ENCODE measurements at regions not wholly inside any gene's neighbourhood (a gene's known extent, or its start where the extent isn't known, plus 50 kb on each side); places are given as distances from the start of the nearest gene placed in this dataset.

GRCh38 chr1:55720261-55720660, 505.1 kb upstream of the USP24 start:
- Histone ChIP-seq H3K18ac (ENCODE audit: insufficient read length, low read depth, low read length) (no peak overlapping the region), H4K91ac (ENCODE audit: insufficient read length, low read depth, low read length) (no peak overlapping the region), H3K4me1 (ENCODE audit: insufficient read depth, low read length) (peaks cover 8% of the 10 kb centered on the region; the same call in 1 of the 2 replicates), H2BK12ac (ENCODE audit: insufficient read length, low read depth, low read length) (no peak overlapping the region), H3K23me2 (ENCODE audit: insufficient read length, low read depth, low read length, poor library complexity, severe bottlenecking) (no peaks in the 10 kb centered on the region), H3K56ac (ENCODE audit: insufficient read length, low read depth, low read length) (no peak overlapping the region), H3K9me3 (ENCODE audit: control insufficient read depth, low read depth, low read length) (no peaks in the 10 kb centered on the region), H2BK20ac (ENCODE audit: low read depth, low read length, poor library complexity, severe bottlenecking) (no peak overlapping the region), H2AFZ (ENCODE audit: low read length) (no peak overlapping the region), H3K9ac (ENCODE audit: extremely low read depth, insufficient read length, low read length) (no peak overlapping the region), H2BK5ac (ENCODE audit: insufficient read length, low read length) (no peak overlapping the region), H4K5ac (ENCODE audit: insufficient read length, low read depth, low read length) (no peak overlapping the region), H3T11ph (ENCODE audit: low read length) (no peak overlapping the region), H4K8ac (replicated peaks; ENCODE audit: insufficient read length, low read depth, low read length) (no peak overlapping the region), H3K4ac (ENCODE audit: low read depth, low read length) (no peak overlapping the region), H2BK120ac (ENCODE audit: low read depth, low read length, poor library complexity, severe bottlenecking) (no peak overlapping the region), H4K20me1 (ENCODE audit: control insufficient read depth, insufficient read depth, insufficient read length) (no peaks in the 10 kb centered on the region), H3K27ac (ENCODE audit: insufficient read length, low read depth, low read length) (no peak overlapping the region), H3K79me2 (ENCODE audit: insufficient read depth, low read length) (no peaks in the 10 kb centered on the region), H3K79me1 (ENCODE audit: insufficient read depth, low read depth, low read length, poor library complexity, severe bottlenecking) (no peaks in the 10 kb centered on the region), H3K14ac (ENCODE audit: insufficient read depth, low read length) (no peak overlapping the region), H3K4me2 (ENCODE audit: insufficient read depth, insufficient read length, low read length) (no peak overlapping the region), H3K27me3 (ENCODE audit: insufficient read depth, low read length) (no peaks in the 10 kb centered on the region), H2BK15ac (ENCODE audit: low read depth, low read length) (no peak overlapping the region), H2AK5ac (ENCODE audit: insufficient read length, low read length) (no peak overlapping the region), H3K23ac (ENCODE audit: insufficient read length, low read depth, low read length) (no peak overlapping the region)
- Mint-ChIP-seq H3K36me3 (ENCODE audit: insufficient read depth in 1 of 3, low read depth in 3 of 3) (no peaks in the 10 kb centered on the region), H3K4me1 (peaks cover 35 to 36% of the 10 kb centered on the region in 2 experiments), H3K27me3 (ENCODE audit: low read depth) (peaks cover 4% of the 10 kb centered on the region; the same call in 1 of the 2 replicates), H3K9me3 (no peaks in the 10 kb centered on the region), H3K4me3 (no peak overlapping the region), H3K27ac (no peak overlapping the region)
- no CpG with 5 or more reads among the region's 3 CpGs for whole genome bisulfite sequencing (ENCODE audit: extremely low coverage, insufficient read length, low lambda C conversion rate)
- DNase-seq, result no peak
- no peak for TF ChIP-seq CTCF (conservative IDR thresholded peaks at IDR 0.05)

Data from H9 (cell line).